Liver (tissue), 8 donors: ENCODE measurements at regions not wholly inside any gene's neighbourhood (a gene's known extent, or its start where the extent isn't known, plus 50 kb on each side); places are given as distances from the start of the nearest gene placed in this dataset.

Experiments used
- DNase-seq: peaks from one replicate; pipeline ENCODE4 v3.0.0-alpha.2; 2017; ENCODE audit warnings: low spot score
- H3K27ac ChIP-seq, 2 donors: one replicate each; pipeline ENCODE4 v1.7.0; 2013; ENCODE audit warnings: inconsistent platforms in 2 of 2, low read length in 2 of 2, control low read depth in 1 of 2, low read depth in 1 of 2, mild to moderate bottlenecking in 1 of 2
- H3K27me3 ChIP-seq, 4 donors: one replicate each; pipeline versions ENCODE4 v1.6.1 to v1.7.0; 2013; ENCODE audit warnings: low read length in 3 of 4, inconsistent platforms in 1 of 4, mild to moderate bottlenecking in 1 of 4, moderate library complexity in 1 of 4; ENCODE audit not compliant: control insufficient read depth in 4 of 4, insufficient read depth in 4 of 4
- H3K36me3 ChIP-seq, 4 donors: one replicate each; pipeline versions ENCODE4 v1.6.1 to v1.7.0; 2013; ENCODE audit warnings: low read length in 3 of 4, mild to moderate bottlenecking in 3 of 4, low read depth in 1 of 4, moderate library complexity in 1 of 4; ENCODE audit not compliant: control insufficient read depth in 4 of 4, insufficient read depth in 3 of 4
- H3K4me1 ChIP-seq, 4 donors: one replicate each; pipeline versions ENCODE4 v1.6.1 to v1.7.0; 2013; ENCODE audit warnings: low read length in 3 of 4, mild to moderate bottlenecking in 3 of 4, moderate library complexity in 1 of 4; ENCODE audit not compliant: control insufficient read depth in 4 of 4, insufficient read depth in 4 of 4
- H3K4me3 ChIP-seq, 3 donors: one replicate each; pipeline versions ENCODE4 v1.6.1 to v1.7.0; 2013; ENCODE audit warnings: low read length in 3 of 3, control low read depth in 1 of 3, low read depth in 1 of 3, mild to moderate bottlenecking in 1 of 3
- H3K9ac ChIP-seq, 2 donors: one replicate each; pipeline ENCODE4 v1.7.0; 2013; ENCODE audit warnings: low read length in 2 of 2, mild to moderate bottlenecking in 2 of 2, moderate library complexity in 2 of 2, control low read depth in 1 of 2, low read depth in 1 of 2
- H3K9me3 ChIP-seq, 4 donors: one replicate each; pipeline versions ENCODE4 v1.6.1 to v1.7.0; 2013; ENCODE audit warnings: low read length in 3 of 4; ENCODE audit not compliant: control insufficient read depth in 4 of 4
- ATF3 ChIP-seq: IDR thresholded peaks from 2 replicates; pipeline ENCODE4 v1.6.1; 2016; ENCODE audit warnings: antibody characterized with exemption
- CTCF ChIP-seq: fragments of 150-350 bp; IDR thresholded peaks from 2 replicates; pipeline ENCODE4 v1.5.1; 2017; ENCODE audit warnings: improper control_type of control experiment, low read depth, low read length; ENCODE audit not compliant: missing input control
- EGR1 ChIP-seq, 2 donors: IDR thresholded peaks; 2 replicates each; pipeline ENCODE4 v1.6.1; 2016 to 2018; ENCODE audit warnings: antibody characterized with exemption in 2 of 2, low read depth in 2 of 2
- GABPA ChIP-seq, 2 donors: IDR thresholded peaks in 1 of 2; conservative IDR thresholded peaks in 1 of 2; 2 replicates each; pipeline ENCODE4 v1.6.1; 2016; ENCODE audit warnings: antibody characterized with exemption in 2 of 2, mild to moderate bottlenecking in 1 of 2, moderate library complexity in 1 of 2
- HNF4A ChIP-seq, 2 donors: conservative IDR thresholded peaks; 2 replicates each; pipeline ENCODE4 v1.6.1; 2016; ENCODE audit warnings: antibody characterized with exemption in 2 of 2, mild to moderate bottlenecking in 2 of 2
- HNF4G ChIP-seq: IDR thresholded peaks from 2 replicates; pipeline ENCODE4 v1.6.1; 2016; ENCODE audit warnings: antibody characterized with exemption
- JUND ChIP-seq, 2 donors: IDR thresholded peaks; 2 replicates each; pipeline ENCODE4 v1.6.1; 2016; ENCODE audit warnings: antibody characterized with exemption in 2 of 2
- MAX ChIP-seq: IDR thresholded peaks from 2 replicates; pipeline ENCODE4 v1.6.1; 2016; ENCODE audit warnings: antibody characterized with exemption
- RAD21 ChIP-seq, 2 donors: IDR thresholded peaks; 2 replicates each; pipeline ENCODE4 v1.6.1; 2016; ENCODE audit warnings: antibody characterized with exemption in 2 of 2, mild to moderate bottlenecking in 2 of 2
- REST ChIP-seq: IDR thresholded peaks from 2 replicates; pipeline ENCODE4 v1.6.1; 2016; ENCODE audit warnings: antibody characterized with exemption, mild to moderate bottlenecking
- RXRA ChIP-seq, 2 donors: IDR thresholded peaks; 2 replicates each; pipeline ENCODE4 v1.6.1; 2017 to 2018; ENCODE audit warnings: antibody characterized with exemption in 2 of 2, mild to moderate bottlenecking in 1 of 2
- SP1 ChIP-seq: IDR thresholded peaks from 2 replicates; pipeline ENCODE4 v1.6.1; 2018; ENCODE audit warnings: antibody characterized with exemption, mild to moderate bottlenecking
- TAF1 ChIP-seq: conservative IDR thresholded peaks from 2 replicates; pipeline ENCODE4 v1.6.1; 2016; ENCODE audit warnings: antibody characterized with exemption, mild to moderate bottlenecking
- YY1 ChIP-seq: IDR thresholded peaks from 2 replicates; pipeline ENCODE4 v1.6.1; 2016; ENCODE audit warnings: antibody characterized with exemption, mild to moderate bottlenecking
- ZBTB33 ChIP-seq: IDR thresholded peaks from 2 replicates; pipeline ENCODE4 v1.6.1; 2016; ENCODE audit warnings: antibody characterized with exemption
- WGBS: extraction: QIAGEN DNeasy Blood & Tissue Kit; methylation state at CpG from one replicate; pipeline ENCODE4 v1.1.7; 2013; 5-methylcytosine and 5-hydroxymethylcytosine counted together
- donor health status: healthy.
- donor health status: healthy.
- donor health status: healthy.
- donor health status: healthy.
- donor health status: healthy.

GRCh38 chr2:145352484-145352883 lies 832.6 kb upstream of the ZEB2 start:
- peaks cover 0 to 2% (median 0%) of the 10 kb centered on the region in 4 donors for H3K27me3 ChIP-seq
- TF ChIP-seq RXRA (IDR thresholded peaks at IDR 0.05) (no peak), ZBTB33 (no peak), CTCF (no peak), REST (no peak), EGR1 (IDR thresholded peaks at IDR 0.05; ENCODE audit: low read depth in 2 of 2) (no peak)
- no peak for DNase-seq
- H3K4me3 ChIP-seq, result no peak overlapping the region
- WGBS, result 83% methylated on average over 5 of the region's 5 CpGs
- H3K27ac ChIP-seq, result no peak overlapping the region
- H3K4me1 ChIP-seq, result no peaks in the 10 kb centered on the region
- no peak overlapping the region for H3K9ac ChIP-seq
- no peaks in the 10 kb centered on the region for H3K9me3 ChIP-seq
- no peaks in the 10 kb centered on the region for H3K36me3 ChIP-seq

GRCh38 chr2:145351864-145352425 lies 832.0 kb upstream of the ZEB2 start:
- TF ChIP-seq JUND (IDR thresholded peaks at IDR 0.05), result no peak
- no peak for TF ChIP-seq ATF3
- TF ChIP-seq HNF4G, result no peak
- no peak for TF ChIP-seq GABPA (IDR thresholded peaks at IDR 0.05 in 1 of 2, conservative IDR thresholded peaks at IDR 0.05 in 1 of 2)
- no peak for TF ChIP-seq SP1
- no peak for TF ChIP-seq EGR1 (IDR thresholded peaks at IDR 0.05; ENCODE audit: low read depth in 2 of 2)
- TF ChIP-seq HNF4A (conservative IDR thresholded peaks at IDR 0.05), result no peak
- no peak for TF ChIP-seq MAX
- no peak for TF ChIP-seq YY1
- no peak for TF ChIP-seq ZBTB33
- TF ChIP-seq RAD21 (IDR thresholded peaks at IDR 0.05), result no peak
- TF ChIP-seq REST, result no peak
- no peak for TF ChIP-seq TAF1
- WGBS, result 82% methylated on average over 2 of the region's 2 CpGs
- H3K27me3 ChIP-seq, result no peaks in the 10 kb centered on the region
- DNase-seq, result no peak
- H3K4me1 ChIP-seq, result no peaks in the 10 kb centered on the region
- no peaks in the 10 kb centered on the region for H3K9me3 ChIP-seq
- H3K36me3 ChIP-seq, result no peaks in the 10 kb centered on the region
- H3K4me3 ChIP-seq, result no peak overlapping the region
- no peak overlapping the region for H3K9ac ChIP-seq
- no peak overlapping the region for H3K27ac ChIP-seq
